GM12865 (cell line): ENCODE measurements at regions not wholly inside any gene's neighbourhood (a gene's known extent, or its start where the extent isn't known, plus 50 kb on each side); places are given as distances from the start of the nearest gene placed in this dataset.

Source experiments
- DNase-seq: peaks from one replicate; pipeline ENCODE4 v3.0.0; 2010; ENCODE audit warnings: low read depth
- H3K4me3 ChIP-seq: 2 replicates; pipeline ENCODE4 v1.5.1; 2011; ENCODE audit warnings: mild to moderate bottlenecking, low read depth, low read length, control low read depth
- CTCF ChIP-seq: IDR thresholded peaks from 2 replicates; pipeline ENCODE4 v1.5.1; 2011; ENCODE audit warnings: low read length, control low read depth, low read depth, inconsistent platforms; ENCODE audit not compliant: insufficient read depth; ENCODE audit errors: missing control alignments

GRCh38 chr1:220389634-220390033 is 117.4 kb upstream of the RAB3GAP2 start:
- no peak for DNase-seq
- no peak for TF ChIP-seq CTCF
- H3K4me3 ChIP-seq, result no peak overlapping the region

- DNase-seq, result no peak
- TF ChIP-seq CTCF, result no peak
- H3K4me3 ChIP-seq, result no peak overlapping the region
Observed at GRCh38 chr1:220386494-220387195, 114.4 kb upstream of the RAB3GAP2 start.

GRCh38 chr1:220385158-220385557 is 112.9 kb upstream of the RAB3GAP2 start:
- H3K4me3 ChIP-seq, result no peak overlapping the region
- TF ChIP-seq CTCF, result no peak
- DNase-seq, result no peak

GRCh38 chr1:220382994-220383393 is 110.7 kb upstream of the RAB3GAP2 start:
- TF ChIP-seq CTCF, result no peak
- no peak overlapping the region for H3K4me3 ChIP-seq
- DNase-seq, result no peak

- no peak overlapping the region for H3K4me3 ChIP-seq
- peak; percentile 62 for DNase-seq
- TF ChIP-seq CTCF, result no peak
Observed at GRCh38 chr1:220380885-220381284, 108.6 kb upstream of the RAB3GAP2 start.

GRCh38 chr1:220378571-220379302 is 106.5 kb upstream of the RAB3GAP2 start:
- TF ChIP-seq CTCF, result no peak
- DNase-seq, result no peak
- H3K4me3 ChIP-seq, result no peak overlapping the region

GRCh38 chr1:220375715-220376114 is 103.5 kb upstream of the RAB3GAP2 start:
- no peak for DNase-seq
- TF ChIP-seq CTCF, result no peak
- H3K4me3 ChIP-seq, result no peak overlapping the region
